ENCODE measurements at regions not wholly inside any gene's neighbourhood (a gene's known extent, or its start where the extent isn't known, plus 50 kb on each side); places are given as distances from the start of the nearest gene placed in this dataset.

GRCh38 chr10:26946102-26946811 lies 85.5 kb upstream of the ABI1 start:
- H3K9me2 ChIP-seq = no peaks in the 10 kb centered on the region
- TF ChIP-seq, protein P1, sequence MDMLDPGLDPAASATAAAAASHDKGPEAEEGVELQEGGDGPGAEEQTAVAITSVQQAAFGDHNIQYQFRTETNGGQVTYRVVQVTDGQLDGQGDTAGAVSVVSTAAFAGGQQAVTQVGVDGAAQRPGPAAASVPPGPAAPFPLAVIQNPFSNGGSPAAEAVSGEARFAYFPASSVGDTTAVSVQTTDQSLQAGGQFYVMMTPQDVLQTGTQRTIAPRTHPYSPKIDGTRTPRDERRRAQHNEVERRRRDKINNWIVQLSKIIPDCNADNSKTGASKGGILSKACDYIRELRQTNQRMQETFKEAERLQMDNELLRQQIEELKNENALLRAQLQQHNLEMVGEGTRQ (IDR thresholded peaks at IDR 0.05; ENCODE audit: borderline replicate concordance, low read depth, low read length) = no peak
- no peak for TF ChIP-seq RXRA (IDR thresholded peaks at IDR 0.05; ENCODE audit: borderline replicate concordance, low read depth)
- no peak for TF ChIP-seq RAD21 (IDR thresholded peaks at IDR 0.05; ENCODE audit: low read length)
- no peak for TF ChIP-seq JUND (IDR thresholded peaks at IDR 0.05)
- TF ChIP-seq POLR2AphosphoS5 (IDR thresholded peaks at IDR 0.05; ENCODE audit: low read depth, low read length) = no peak
- TF ChIP-seq, protein P2, sequence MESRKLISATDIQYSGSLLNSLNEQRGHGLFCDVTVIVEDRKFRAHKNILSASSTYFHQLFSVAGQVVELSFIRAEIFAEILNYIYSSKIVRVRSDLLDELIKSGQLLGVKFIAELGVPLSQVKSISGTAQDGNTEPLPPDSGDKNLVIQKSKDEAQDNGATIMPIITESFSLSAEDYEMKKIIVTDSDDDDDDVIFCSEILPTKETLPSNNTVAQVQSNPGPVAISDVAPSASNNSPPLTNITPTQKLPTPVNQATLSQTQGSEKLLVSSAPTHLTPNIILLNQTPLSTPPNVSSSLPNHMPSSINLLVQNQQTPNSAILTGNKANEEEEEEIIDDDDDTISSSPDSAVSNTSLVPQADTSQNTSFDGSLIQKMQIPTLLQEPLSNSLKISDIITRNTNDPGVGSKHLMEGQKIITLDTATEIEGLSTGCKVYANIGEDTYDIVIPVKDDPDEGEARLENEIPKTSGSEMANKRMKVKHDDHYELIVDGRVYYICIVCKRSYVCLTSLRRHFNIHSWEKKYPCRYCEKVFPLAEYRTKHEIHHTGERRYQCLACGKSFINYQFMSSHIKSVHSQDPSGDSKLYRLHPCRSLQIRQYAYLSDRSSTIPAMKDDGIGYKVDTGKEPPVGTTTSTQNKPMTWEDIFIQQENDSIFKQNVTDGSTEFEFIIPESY (IDR thresholded peaks at IDR 0.05; ENCODE audit: borderline replicate concordance, low read depth) = no peak
- TF ChIP-seq NFIC (IDR thresholded peaks at IDR 0.05; ENCODE audit: borderline replicate concordance) = no peak
- TF ChIP-seq RFX5 (IDR thresholded peaks at IDR 0.05; ENCODE audit: low read length) = no peak
- TF ChIP-seq, protein P3, sequence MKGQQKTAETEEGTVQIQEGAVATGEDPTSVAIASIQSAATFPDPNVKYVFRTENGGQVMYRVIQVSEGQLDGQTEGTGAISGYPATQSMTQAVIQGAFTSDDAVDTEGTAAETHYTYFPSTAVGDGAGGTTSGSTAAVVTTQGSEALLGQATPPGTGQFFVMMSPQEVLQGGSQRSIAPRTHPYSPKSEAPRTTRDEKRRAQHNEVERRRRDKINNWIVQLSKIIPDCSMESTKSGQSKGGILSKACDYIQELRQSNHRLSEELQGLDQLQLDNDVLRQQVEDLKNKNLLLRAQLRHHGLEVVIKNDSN (IDR thresholded peaks at IDR 0.05; ENCODE audit: borderline replicate concordance, low read depth) = no peak
- no peak for TF ChIP-seq CTCF (IDR thresholded peaks at IDR 0.05)
- H3K27me3 ChIP-seq (ENCODE audit: insufficient read depth) = no peaks in the 10 kb centered on the region
- no peak for DNase-seq
- no peaks in the 10 kb centered on the region for H4K20me1 ChIP-seq (ENCODE audit: insufficient read depth)
- WGBS (ENCODE audit: low lambda C conversion rate) = 66% methylated on average over 25 of the region's 29 CpGs
- no peaks in the 10 kb centered on the region for H3K9me3 ChIP-seq
- no peak overlapping the region for H3K4me3 ChIP-seq (ENCODE audit: low read depth in 2 of 2, low read length in 1 of 2)
- POLR2A ChIA-PET = no interaction called here
- no peak overlapping the region for H3K4me2 ChIP-seq
- H3K4me1 ChIP-seq (ENCODE audit: control insufficient read depth in 1 of 2, insufficient read depth in 2 of 2, low read depth in 1 of 2, low read length in 1 of 2) = no peaks in the 10 kb centered on the region
- no peak overlapping the region for H3K9ac ChIP-seq
- H3K79me2 ChIP-seq (ENCODE audit: insufficient read depth) = no peaks in the 10 kb centered on the region
- H3K27ac ChIP-seq (ENCODE audit: low read depth in 2 of 2, low read length in 1 of 2) = no peak overlapping the region
- H3F3A ChIP-seq (replicated peaks; ENCODE audit: insufficient read depth) = no peaks in the 10 kb centered on the region
- no peak overlapping the region for H2AFZ ChIP-seq (ENCODE audit: low read depth)
- H3K36me3 ChIP-seq (replicated peaks in 1 of 2; ENCODE audit: control insufficient read depth in 1 of 2, insufficient read depth in 2 of 2, low read length in 1 of 2) = no peaks in the 10 kb centered on the region
- CTCF ChIA-PET = no interaction called here

- H3K4me1 ChIP-seq (ENCODE audit: control insufficient read depth in 1 of 2, insufficient read depth in 2 of 2, low read depth in 1 of 2, low read length in 1 of 2) = no peaks in the 10 kb centered on the region
- H3K36me3 ChIP-seq (replicated peaks in 1 of 2; ENCODE audit: control insufficient read depth in 1 of 2, insufficient read depth in 2 of 2, low read length in 1 of 2) = no peaks in the 10 kb centered on the region
- POLR2A ChIA-PET = no interaction called here
- H3K27ac ChIP-seq (ENCODE audit: low read depth in 2 of 2, low read length in 1 of 2) = no peak overlapping the region
- H2AFZ ChIP-seq (ENCODE audit: low read depth) = no peak overlapping the region
- H3F3A ChIP-seq (replicated peaks; ENCODE audit: insufficient read depth) = no peaks in the 10 kb centered on the region
- no peaks in the 10 kb centered on the region for H3K27me3 ChIP-seq (ENCODE audit: insufficient read depth)
- 75% methylated on average over 16 of the region's 18 CpGs for WGBS (ENCODE audit: low lambda C conversion rate)
- CTCF ChIA-PET = no interaction called here
- H3K9me3 ChIP-seq = no peaks in the 10 kb centered on the region
- H3K79me2 ChIP-seq (ENCODE audit: insufficient read depth) = no peaks in the 10 kb centered on the region
- H3K4me2 ChIP-seq = no peak overlapping the region
- no peak for DNase-seq
- H4K20me1 ChIP-seq (ENCODE audit: insufficient read depth) = no peaks in the 10 kb centered on the region
- no peak overlapping the region for H3K9ac ChIP-seq
- H3K4me3 ChIP-seq (ENCODE audit: low read depth in 2 of 2, low read length in 1 of 2) = no peak overlapping the region
- H3K9me2 ChIP-seq = no peaks in the 10 kb centered on the region
- no peak for TF ChIP-seq MXI1 (IDR thresholded peaks at IDR 0.05; ENCODE audit: low read depth, low read length)
- TF ChIP-seq MAX (IDR thresholded peaks at IDR 0.05; ENCODE audit: low read depth) = no peak
- no peak for TF ChIP-seq GABPA (IDR thresholded peaks at IDR 0.05; ENCODE audit: low read depth)
- TF ChIP-seq ELF1 (IDR thresholded peaks at IDR 0.05) = no peak
- TF ChIP-seq, protein P3 (IDR thresholded peaks at IDR 0.05; ENCODE audit: borderline replicate concordance, low read depth) = no peak
- no peak for TF ChIP-seq CHD2 (IDR thresholded peaks at IDR 0.05; ENCODE audit: low read length, partially characterized antibody)
- TF ChIP-seq, protein P4, sequence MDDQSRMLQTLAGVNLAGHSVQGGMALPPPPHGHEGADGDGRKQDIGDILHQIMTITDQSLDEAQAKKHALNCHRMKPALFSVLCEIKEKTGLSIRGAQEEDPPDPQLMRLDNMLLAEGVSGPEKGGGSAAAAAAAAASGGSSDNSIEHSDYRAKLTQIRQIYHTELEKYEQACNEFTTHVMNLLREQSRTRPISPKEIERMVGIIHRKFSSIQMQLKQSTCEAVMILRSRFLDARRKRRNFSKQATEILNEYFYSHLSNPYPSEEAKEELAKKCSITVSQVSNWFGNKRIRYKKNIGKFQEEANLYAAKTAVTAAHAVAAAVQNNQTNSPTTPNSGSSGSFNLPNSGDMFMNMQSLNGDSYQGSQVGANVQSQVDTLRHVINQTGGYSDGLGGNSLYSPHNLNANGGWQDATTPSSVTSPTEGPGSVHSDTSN (IDR thresholded peaks at IDR 0.05) = no peak
- no peak for TF ChIP-seq MEF2A (IDR thresholded peaks at IDR 0.05; ENCODE audit: borderline replicate concordance, low read depth)
- TF ChIP-seq, protein P5, sequence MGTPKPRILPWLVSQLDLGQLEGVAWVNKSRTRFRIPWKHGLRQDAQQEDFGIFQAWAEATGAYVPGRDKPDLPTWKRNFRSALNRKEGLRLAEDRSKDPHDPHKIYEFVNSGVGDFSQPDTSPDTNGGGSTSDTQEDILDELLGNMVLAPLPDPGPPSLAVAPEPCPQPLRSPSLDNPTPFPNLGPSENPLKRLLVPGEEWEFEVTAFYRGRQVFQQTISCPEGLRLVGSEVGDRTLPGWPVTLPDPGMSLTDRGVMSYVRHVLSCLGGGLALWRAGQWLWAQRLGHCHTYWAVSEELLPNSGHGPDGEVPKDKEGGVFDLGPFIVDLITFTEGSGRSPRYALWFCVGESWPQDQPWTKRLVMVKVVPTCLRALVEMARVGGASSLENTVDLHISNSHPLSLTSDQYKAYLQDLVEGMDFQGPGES (IDR thresholded peaks at IDR 0.05; ENCODE audit: low read depth, low read length) = no peak
These were observed 83.6 kb upstream of the ABI1 start for GRCh38 chr10:26944261-26944882.
